NOMO-1 treated with DMSO at 0.1 percent for 48 hours (cell line): ENCODE measurements at regions not wholly inside any gene's neighbourhood (a gene's known extent, or its start where the extent isn't known, plus 50 kb on each side); places are given as distances from the start of the nearest gene placed in this dataset.

Experiments
- DNase-seq: peaks from one replicate; lab custom pipeline; 2025; ENCODE audit not compliant: unreplicated experiment; lab: John Stamatoyannopoulos, UW

- DNase-seq, result no peak
Observed at GRCh38 chr5:107265193-107265592, 405.5 kb downstream of the EFNA5 start.

GRCh38 chr5:107263387-107264018 is 407.2 kb downstream of the EFNA5 start:
- DNase-seq, result no peak

GRCh38 chr5:107257885-107258520 is 412.7 kb downstream of the EFNA5 start:
- no peak for DNase-seq

- DNase-seq, result no peak
Observed at GRCh38 chr5:107254902-107255234, 415.9 kb downstream of the EFNA5 start.

- DNase-seq, result no peak
Observed at GRCh38 chr5:107254214-107254901, 416.4 kb downstream of the EFNA5 start.

GRCh38 chr5:107253246-107253645 is 417.5 kb downstream of the EFNA5 start:
- DNase-seq, result no peak

- no peak for DNase-seq
Observed at GRCh38 chr5:107251151-107251550, 419.6 kb downstream of the EFNA5 start.

- DNase-seq, result peak; percentile 26
Observed at GRCh38 chr5:107248066-107248695, 422.6 kb downstream of the EFNA5 start.

- DNase-seq, result no peak
Observed at GRCh38 chr5:107247427-107247826, 423.3 kb downstream of the EFNA5 start.

- DNase-seq, result no peak
Observed at GRCh38 chr5:107243220-107243579, 427.5 kb downstream of the EFNA5 start.

- DNase-seq, result no peak
Observed at GRCh38 chr5:107242411-107243219, 428.1 kb downstream of the EFNA5 start.

GRCh38 chr5:107241841-107242240 is 428.9 kb downstream of the EFNA5 start:
- no peak for DNase-seq

GRCh38 chr5:107235167-107235566 is 435.6 kb downstream of the EFNA5 start:
- no peak for DNase-seq

- DNase-seq, result no peak
Observed at GRCh38 chr5:107232788-107233187, 437.9 kb downstream of the EFNA5 start.

- DNase-seq, result no peak
Observed at GRCh38 chr5:107232293-107232692, 438.4 kb downstream of the EFNA5 start.

- DNase-seq, result no peak
Observed at GRCh38 chr5:107231191-107231590, 439.5 kb downstream of the EFNA5 start.

GRCh38 chr5:107230367-107230766 is 440.4 kb downstream of the EFNA5 start:
- no peak for DNase-seq

- DNase-seq, result no peak
Observed at GRCh38 chr5:107228226-107228625, 442.5 kb downstream of the EFNA5 start.

GRCh38 chr5:107224272-107224671 is 446.5 kb downstream of the EFNA5 start:
- no peak for DNase-seq

GRCh38 chr5:107223066-107223465 is 447.7 kb downstream of the EFNA5 start:
- no peak for DNase-seq

GRCh38 chr5:107219993-107220392 is 450.7 kb downstream of the EFNA5 start:
- no peak for DNase-seq
